ENCODE measurements at regions not wholly inside any gene's neighbourhood (a gene's known extent, or its start where the extent isn't known, plus 50 kb on each side); places are given as distances from the start of the nearest gene placed in this dataset.

DNA sequence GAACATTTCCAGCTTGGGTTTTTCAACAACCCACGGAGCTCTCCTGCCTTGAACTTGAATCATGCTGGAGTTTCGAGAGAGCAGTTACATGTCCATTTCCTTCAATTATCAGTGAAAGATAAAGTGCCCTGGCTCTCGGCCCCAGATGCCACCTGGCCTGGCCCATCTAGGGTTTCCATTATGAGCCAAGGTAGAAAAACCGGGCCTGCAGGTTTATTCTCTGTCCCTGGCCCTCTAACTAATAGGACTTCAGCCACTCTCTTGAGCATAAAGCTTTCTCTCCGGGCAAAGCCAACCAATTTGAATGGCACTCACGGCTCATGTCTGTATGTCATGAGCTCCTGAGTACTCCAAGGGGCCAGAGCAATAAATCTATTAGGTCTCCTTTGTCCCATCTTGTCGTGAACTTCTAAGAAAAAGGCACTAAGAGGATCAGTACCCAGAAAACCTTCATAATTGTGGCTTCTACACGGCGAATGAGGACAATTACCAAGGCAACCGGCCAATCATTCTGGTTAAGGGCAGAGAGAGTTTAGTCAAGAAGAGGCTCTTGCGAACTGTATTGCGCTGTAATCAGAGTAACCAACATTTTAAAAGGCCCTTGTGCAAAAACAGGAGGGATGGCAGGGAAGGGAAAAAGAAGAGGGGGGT, 392.3 kb downstream of the MED13L start:
- no peak for DNase-seq (ENCODE audit: low spot score in 2 of 2)
- Histone ChIP-seq H3K4me3 (no peak overlapping the region), H3K9me3 (no peaks in the 10 kb centered on the region), H3K36me3 (no peaks in the 10 kb centered on the region), H3K27ac (peak overlapping the region; percentile 37 to 38), H3K27me3 (no peaks in the 10 kb centered on the region), H3K4me1 (no peaks in the 10 kb centered on the region)
- intact Hi-C loops (cut with DNase I; ENCODE audit: low total_unique reads), result no loop called here
- TF ChIP-seq POLR2A (IDR thresholded peaks at IDR 0.05) (no peak), POLR2AphosphoS5 (IDR thresholded peaks at IDR 0.05) (no peak)
- TF ChIP-seq, protein P1, sequence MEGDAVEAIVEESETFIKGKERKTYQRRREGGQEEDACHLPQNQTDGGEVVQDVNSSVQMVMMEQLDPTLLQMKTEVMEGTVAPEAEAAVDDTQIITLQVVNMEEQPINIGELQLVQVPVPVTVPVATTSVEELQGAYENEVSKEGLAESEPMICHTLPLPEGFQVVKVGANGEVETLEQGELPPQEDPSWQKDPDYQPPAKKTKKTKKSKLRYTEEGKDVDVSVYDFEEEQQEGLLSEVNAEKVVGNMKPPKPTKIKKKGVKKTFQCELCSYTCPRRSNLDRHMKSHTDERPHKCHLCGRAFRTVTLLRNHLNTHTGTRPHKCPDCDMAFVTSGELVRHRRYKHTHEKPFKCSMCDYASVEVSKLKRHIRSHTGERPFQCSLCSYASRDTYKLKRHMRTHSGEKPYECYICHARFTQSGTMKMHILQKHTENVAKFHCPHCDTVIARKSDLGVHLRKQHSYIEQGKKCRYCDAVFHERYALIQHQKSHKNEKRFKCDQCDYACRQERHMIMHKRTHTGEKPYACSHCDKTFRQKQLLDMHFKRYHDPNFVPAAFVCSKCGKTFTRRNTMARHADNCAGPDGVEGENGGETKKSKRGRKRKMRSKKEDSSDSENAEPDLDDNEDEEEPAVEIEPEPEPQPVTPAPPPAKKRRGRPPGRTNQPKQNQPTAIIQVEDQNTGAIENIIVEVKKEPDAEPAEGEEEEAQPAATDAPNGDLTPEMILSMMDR (IDR thresholded peaks at IDR 0.05), result no peak

- Histone ChIP-seq H3K4me3 (no peak overlapping the region), H3K36me3 (no peaks in the 10 kb centered on the region), H3K27ac (no peak overlapping the region), H3K4me1 (no peaks in the 10 kb centered on the region), H3K27me3 (no peaks in the 10 kb centered on the region), H3K9me3 (no peaks in the 10 kb centered on the region)
- no peak for DNase-seq (ENCODE audit: low spot score in 2 of 2)
- TF ChIP-seq POLR2AphosphoS5 (IDR thresholded peaks at IDR 0.05) (no peak), POLR2A (IDR thresholded peaks at IDR 0.05) (no peak)
- TF ChIP-seq, protein P1 (IDR thresholded peaks at IDR 0.05), result no peak
- intact Hi-C loops (cut with DNase I; ENCODE audit: low total_unique reads), result no loop called here
Observed at GRCh38 chr12:115882936-115883335, 394.6 kb downstream of the MED13L start.

DNA sequence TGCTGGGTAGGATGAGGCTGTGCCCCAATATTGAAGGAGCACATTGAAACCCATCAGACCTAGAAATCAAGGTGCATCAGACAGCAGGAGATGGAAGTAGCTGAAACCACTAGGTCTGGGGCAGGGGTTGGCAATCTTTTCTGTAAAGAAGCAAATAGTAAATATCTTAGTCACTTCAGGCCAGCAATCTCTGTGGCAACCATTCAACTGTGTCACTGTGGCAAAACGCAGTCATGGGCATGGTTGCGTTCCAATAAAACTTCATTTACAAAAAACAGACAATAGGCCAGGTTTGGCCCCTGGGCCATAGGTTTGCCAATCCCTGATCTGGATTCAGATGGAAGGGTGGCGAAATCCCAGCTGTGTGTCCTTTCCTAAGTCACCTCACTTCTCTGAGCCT, 397.3 kb downstream of the MED13L start:
- no peak for DNase-seq (ENCODE audit: low spot score in 2 of 2)
- Histone ChIP-seq H3K4me3 (no peak overlapping the region), H3K27ac (no peak overlapping the region), H3K27me3 (no peaks in the 10 kb centered on the region), H3K4me1 (no peaks in the 10 kb centered on the region), H3K36me3 (no peaks in the 10 kb centered on the region), H3K9me3 (no peaks in the 10 kb centered on the region)
- intact Hi-C loops (cut with DNase I; ENCODE audit: low total_unique reads), result no loop called here
- TF ChIP-seq POLR2A (IDR thresholded peaks at IDR 0.05) (no peak), POLR2AphosphoS5 (IDR thresholded peaks at IDR 0.05) (no peak)
- TF ChIP-seq, protein P1 (IDR thresholded peaks at IDR 0.05), result no peak

DNA sequence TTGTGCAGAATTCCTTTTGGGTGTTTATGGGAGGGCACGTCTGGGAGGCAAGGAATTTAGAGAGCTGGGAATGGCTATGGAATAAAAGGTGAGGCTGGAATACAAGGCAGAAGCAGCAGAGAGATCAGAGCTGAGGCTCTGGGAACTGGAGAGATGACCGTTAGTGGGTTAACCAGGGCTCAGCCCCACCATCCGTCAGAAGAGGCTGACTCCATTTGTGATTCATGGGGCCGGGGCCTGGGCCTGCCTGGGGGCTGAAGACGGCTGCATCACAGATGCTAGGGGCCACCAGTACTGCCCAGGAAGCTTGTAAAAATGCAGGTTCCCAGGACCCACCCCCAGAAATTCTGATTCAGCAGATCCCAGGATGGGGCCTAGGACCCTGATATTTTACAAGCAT, 398.1 kb downstream of the MED13L start:
- intact Hi-C loops (cut with DNase I; ENCODE audit: low total_unique reads), result no loop called here
- no peak for TF ChIP-seq POLR2AphosphoS5 (IDR thresholded peaks at IDR 0.05)
- TF ChIP-seq, protein P1 (IDR thresholded peaks at IDR 0.05), result no peak
- no peak for TF ChIP-seq POLR2A (IDR thresholded peaks at IDR 0.05)
- Histone ChIP-seq H3K9me3 (no peaks in the 10 kb centered on the region), H3K36me3 (no peaks in the 10 kb centered on the region), H3K4me1 (no peaks in the 10 kb centered on the region), H3K27me3 (no peaks in the 10 kb centered on the region), H3K4me3 (no peak overlapping the region), H3K27ac (no peak overlapping the region)
- no peak for DNase-seq (ENCODE audit: low spot score in 2 of 2)

DNA sequence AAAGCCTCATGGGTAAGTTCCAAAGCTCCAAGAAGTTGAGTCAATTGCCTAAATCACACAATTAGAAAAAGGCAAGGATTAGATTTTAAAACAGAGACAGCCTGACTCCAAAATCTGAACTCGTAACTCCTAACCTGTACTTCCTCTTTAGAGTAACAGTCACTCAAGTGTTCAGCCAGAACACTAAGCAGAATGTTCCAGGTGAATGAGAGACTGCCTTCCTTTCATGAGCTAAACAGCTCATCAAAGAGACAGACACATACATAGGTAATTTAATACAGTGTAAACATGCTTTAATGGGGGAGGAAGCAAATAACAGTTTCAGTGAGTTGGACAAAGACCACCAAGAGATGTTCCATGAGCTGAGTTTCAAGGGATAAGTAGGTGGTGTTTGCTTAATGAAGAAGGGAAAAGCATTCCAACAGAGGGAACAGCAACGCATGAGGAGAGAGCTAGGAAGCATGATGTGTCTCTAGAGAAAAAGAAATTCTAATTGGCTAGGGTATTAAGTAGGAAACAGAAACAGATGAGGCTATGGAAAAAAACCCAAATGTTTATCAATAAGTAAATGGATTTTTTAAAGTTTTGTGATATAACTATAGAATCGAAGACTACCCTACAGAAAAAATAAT, 403.9 kb downstream of the MED13L start:
- Histone ChIP-seq H3K4me3 (peak overlapping the region in 1 of 3 donors; percentile 19), H3K27ac (peak overlapping the region; percentile 79 to 89), H3K4me1 (no peaks in the 10 kb centered on the region), H3K9me3 (no peaks in the 10 kb centered on the region), H3K36me3 (no peaks in the 10 kb centered on the region), H3K27me3 (no peaks in the 10 kb centered on the region)
- no peak for DNase-seq (ENCODE audit: low spot score in 2 of 2)
- intact Hi-C loops (cut with DNase I; ENCODE audit: low total_unique reads), result no loop called here
- TF ChIP-seq POLR2AphosphoS5 (IDR thresholded peaks at IDR 0.05), result no peak
- TF ChIP-seq, protein P1 (IDR thresholded peaks at IDR 0.05), result no peak
- no peak for TF ChIP-seq POLR2A (IDR thresholded peaks at IDR 0.05)
